Duodenal mucosa (tissue), 2 donors: ENCODE measurements at regions not wholly inside any gene's neighbourhood (a gene's known extent, or its start where the extent isn't known, plus 50 kb on each side); places are given as distances from the start of the nearest gene placed in this dataset.

Experiments used
- H3K27ac ChIP-seq: one replicate; pipeline ENCODE4 v1.7.0; 2013; ENCODE audit warnings: low read depth, low read length
- H3K27me3 ChIP-seq, 2 donors: one replicate each; pipeline ENCODE4 v1.7.0; 2013; ENCODE audit warnings: low read length in 2 of 2, control low read depth in 1 of 2; ENCODE audit not compliant: insufficient read depth in 2 of 2, control insufficient read depth in 1 of 2
- H3K36me3 ChIP-seq, 2 donors: one replicate each; pipeline ENCODE4 v1.7.0; 2013; ENCODE audit warnings: low read length in 2 of 2, control low read depth in 1 of 2; ENCODE audit not compliant: insufficient read depth in 2 of 2, control insufficient read depth in 1 of 2
- H3K4me1 ChIP-seq, 2 donors: one replicate each; pipeline ENCODE4 v1.7.0; 2013; ENCODE audit warnings: low read length in 2 of 2, control low read depth in 1 of 2; ENCODE audit not compliant: insufficient read depth in 2 of 2, control insufficient read depth in 1 of 2
- H3K4me3 ChIP-seq, 2 donors: one replicate each; pipeline ENCODE4 v1.7.0; 2013; ENCODE audit warnings: low read length in 2 of 2, low read depth in 1 of 2
- H3K9ac ChIP-seq, 2 donors: one replicate each; pipeline ENCODE4 v1.7.0; 2013; ENCODE audit warnings: low read length in 2 of 2, low read depth in 1 of 2
- H3K9me3 ChIP-seq, 2 donors: one replicate each; pipeline ENCODE4 v1.7.0; 2013; ENCODE audit warnings: low read length in 2 of 2, control low read depth in 1 of 2; ENCODE audit not compliant: control insufficient read depth in 1 of 2

GRCh38 chrX:38870361-38870895 lies 69.2 kb downstream of the MID1IP1 start:
- Histone ChIP-seq H3K4me3 (no peak overlapping the region), H3K4me1 (peaks cover 0 to 7% of the 10 kb centered on the region in 2 donors), H3K36me3 (no peaks in the 10 kb centered on the region), H3K27ac (no peak overlapping the region), H3K9me3 (no peaks in the 10 kb centered on the region), H3K27me3 (no peaks in the 10 kb centered on the region), H3K9ac (no peak overlapping the region)

- Histone ChIP-seq H3K36me3 (no peaks in the 10 kb centered on the region), H3K27me3 (no peaks in the 10 kb centered on the region), H3K27ac (no peak overlapping the region), H3K9ac (no peak overlapping the region), H3K9me3 (no peaks in the 10 kb centered on the region), H3K4me3 (no peak overlapping the region), H3K4me1 (peaks cover 0 to 7% of the 10 kb centered on the region in 2 donors)
These were observed 70.1 kb downstream of the MID1IP1 start for GRCh38 chrX:38871129-38872029.

- no peaks in the 10 kb centered on the region for H3K36me3 ChIP-seq
- H3K27ac ChIP-seq, result no peak overlapping the region
- no peak overlapping the region for H3K4me3 ChIP-seq
- H3K9me3 ChIP-seq, result no peaks in the 10 kb centered on the region
- H3K4me1 ChIP-seq, result peaks cover 9 to 17% of the 10 kb centered on the region in 2 donors
- H3K9ac ChIP-seq, result no peak overlapping the region
- no peaks in the 10 kb centered on the region for H3K27me3 ChIP-seq
These were observed 76.1 kb downstream of the MID1IP1 start for GRCh38 chrX:38877366-38877765.

- H3K27ac ChIP-seq, result no peak overlapping the region
These were observed 77.5 kb downstream of the MID1IP1 start for GRCh38 chrX:38878641-38879340.

GRCh38 chrX:38879631-38880220 lies 78.5 kb downstream of the MID1IP1 start:
- H3K4me3 ChIP-seq, result peak overlapping the region in 1 of 2 donors; percentile 3
- no peaks in the 10 kb centered on the region for H3K27me3 ChIP-seq
- H3K4me1 ChIP-seq, result peaks cover 9 to 17% of the 10 kb centered on the region in 2 donors
- H3K27ac ChIP-seq, result no peak overlapping the region
- no peak overlapping the region for H3K9ac ChIP-seq
- H3K36me3 ChIP-seq, result no peaks in the 10 kb centered on the region
- H3K9me3 ChIP-seq, result no peaks in the 10 kb centered on the region

More at GRCh38 chrX:38878641-38879340, 77.5 kb downstream of the MID1IP1 start:
- H3K36me3 ChIP-seq, result no peaks in the 10 kb centered on the region
- H3K4me1 ChIP-seq, result peaks cover 9 to 17% of the 10 kb centered on the region in 2 donors
- no peak overlapping the region for H3K9ac ChIP-seq
- no peaks in the 10 kb centered on the region for H3K27me3 ChIP-seq
- H3K4me3 ChIP-seq, result no peak overlapping the region
- no peaks in the 10 kb centered on the region for H3K9me3 ChIP-seq

- Histone ChIP-seq H3K9ac (no peak overlapping the region), H3K36me3 (no peaks in the 10 kb centered on the region), H3K4me3 (peak overlapping the region in 1 of 2 donors; percentile 3), H3K27me3 (no peaks in the 10 kb centered on the region), H3K4me1 (peaks cover 9 to 17% of the 10 kb centered on the region in 2 donors), H3K9me3 (no peaks in the 10 kb centered on the region), H3K27ac (no peak overlapping the region)
These were observed 79.1 kb downstream of the MID1IP1 start for GRCh38 chrX:38880296-38880854.

- H3K9ac ChIP-seq, result no peak overlapping the region
- no peaks in the 10 kb centered on the region for H3K9me3 ChIP-seq
- peaks cover 9 to 17% of the 10 kb centered on the region in 2 donors for H3K4me1 ChIP-seq
- no peak overlapping the region for H3K27ac ChIP-seq
- no peaks in the 10 kb centered on the region for H3K36me3 ChIP-seq
- H3K4me3 ChIP-seq, result no peak overlapping the region
- H3K27me3 ChIP-seq, result no peaks in the 10 kb centered on the region
These were observed 79.8 kb downstream of the MID1IP1 start for GRCh38 chrX:38881066-38881465.

GRCh38 chrX:38881727-38882126 lies 80.5 kb downstream of the MID1IP1 start:
- H3K9me3 ChIP-seq, result no peaks in the 10 kb centered on the region
- no peaks in the 10 kb centered on the region for H3K36me3 ChIP-seq
- no peak overlapping the region for H3K4me3 ChIP-seq
- H3K9ac ChIP-seq, result no peak overlapping the region
- no peaks in the 10 kb centered on the region for H3K27me3 ChIP-seq
- H3K27ac ChIP-seq, result no peak overlapping the region
- H3K4me1 ChIP-seq, result peaks cover 9 to 17% of the 10 kb centered on the region in 2 donors

GRCh38 chrX:38882894-38883626 lies 81.8 kb downstream of the MID1IP1 start:
- Histone ChIP-seq H3K27ac (no peak overlapping the region), H3K4me1 (peaks cover 9 to 17% of the 10 kb centered on the region in 2 donors), H3K27me3 (no peaks in the 10 kb centered on the region), H3K4me3 (no peak overlapping the region), H3K36me3 (no peaks in the 10 kb centered on the region), H3K9me3 (no peaks in the 10 kb centered on the region), H3K9ac (no peak overlapping the region)
